Stimulated activated CD8-positive, alpha-beta memory T cell treated with anti-CD3 and anti-CD28 coated beads, Interleukin-4, amount 100 ng/mL, for 48 hours (primary cell): ENCODE measurements at regions not wholly inside any gene's neighbourhood (a gene's known extent, or its start where the extent isn't known, plus 50 kb on each side); places are given as distances from the start of the nearest gene placed in this dataset.

ENCODE experiments used
- DNase-seq: peaks from one replicate; pipeline ENCODE4 v3.0.0-alpha.2; 2020

DNA sequence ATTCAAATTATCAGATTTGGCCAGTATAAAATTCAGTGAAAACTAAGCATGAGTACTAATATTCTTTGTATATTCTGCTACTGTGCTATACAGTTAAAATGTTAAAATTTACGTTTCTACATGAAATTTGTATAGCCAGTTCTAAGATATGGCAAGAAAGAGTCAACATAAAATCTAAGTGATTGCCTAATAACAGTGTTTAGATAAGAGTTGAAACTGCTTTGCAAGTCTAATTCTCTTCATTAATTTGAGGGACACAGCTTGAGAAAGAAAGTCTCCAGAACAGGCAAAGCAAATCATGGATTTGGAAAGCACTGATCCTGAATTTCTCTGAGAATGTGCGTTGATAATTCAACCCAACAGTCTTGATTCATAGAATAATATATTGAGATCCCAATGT is 630.9 kb upstream of the USP24 start:
- no peak for DNase-seq

GRCh38 chr1:55844322-55844721 is 629.2 kb upstream of the USP24 start:
- no peak for DNase-seq

DNA sequence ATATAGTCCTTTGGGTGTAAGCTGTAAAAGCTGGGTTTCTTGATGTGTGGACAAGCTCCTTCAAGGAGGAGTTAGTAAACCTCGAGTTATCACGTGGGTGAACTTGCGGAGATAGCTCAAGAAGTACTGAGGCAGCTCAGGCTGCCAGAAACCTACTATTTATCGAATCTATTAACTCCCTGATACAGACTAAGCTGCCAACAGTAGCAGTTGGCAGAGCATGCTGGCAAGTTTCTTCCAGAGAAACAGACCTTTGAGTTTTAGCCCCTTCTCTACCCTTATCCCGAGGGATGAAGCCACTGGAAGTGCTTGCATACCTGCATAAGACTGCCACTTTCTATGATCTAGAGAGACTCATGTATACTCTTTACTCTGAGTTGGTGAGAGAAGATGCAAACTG is 624.5 kb upstream of the USP24 start:
- no peak for DNase-seq

DNA sequence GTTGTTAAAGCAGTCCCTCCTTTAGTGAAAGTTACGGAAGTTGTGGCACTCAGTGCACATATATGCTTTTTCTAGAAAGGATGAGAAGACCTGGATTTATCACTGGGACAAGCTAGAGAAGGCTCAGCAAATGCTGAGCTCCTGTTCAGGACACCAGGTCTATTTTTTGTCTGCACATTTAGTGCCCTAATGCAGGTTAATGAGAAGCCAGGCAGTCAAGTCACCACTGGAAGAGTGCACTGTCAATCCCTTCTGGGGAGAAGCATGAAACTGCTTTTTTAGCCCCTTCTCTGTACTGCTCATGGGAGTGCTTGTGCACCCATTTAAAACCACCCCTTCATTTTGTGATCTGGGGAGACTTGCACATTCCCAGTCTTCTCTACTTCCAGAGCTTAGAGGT is 624.1 kb upstream of the USP24 start:
- DNase-seq, result no peak

GRCh38 chr1:55836086-55836485 is 620.9 kb upstream of the USP24 start:
- DNase-seq, result no peak

DNA sequence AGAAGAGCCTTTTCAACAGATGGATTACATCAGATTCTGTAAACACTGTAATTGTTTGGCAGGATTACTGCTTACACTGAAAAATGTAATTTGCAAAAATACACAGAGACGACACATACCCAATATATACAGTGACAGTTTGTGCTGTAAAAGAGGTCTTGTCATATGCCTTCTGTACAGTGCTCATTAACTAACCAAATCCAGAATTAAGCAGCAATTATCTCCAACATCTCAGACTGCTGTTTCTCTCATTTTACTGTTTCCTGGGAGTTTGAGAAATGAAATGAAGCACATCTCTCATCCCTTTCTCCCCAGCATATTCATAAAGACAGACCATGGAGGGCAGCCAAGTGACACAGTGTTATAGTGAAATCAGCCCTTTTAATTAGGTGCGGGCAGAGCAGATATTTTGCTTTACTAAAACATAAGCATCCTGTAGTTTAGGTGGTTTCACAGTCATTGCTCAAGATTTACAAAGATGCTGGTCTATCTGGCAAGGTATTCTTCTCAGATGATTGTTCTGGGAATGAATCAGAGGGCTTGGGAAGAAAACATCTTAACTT is 618.4 kb upstream of the USP24 start:
- no peak for DNase-seq

GRCh38 chr1:55831759-55832158 is 616.6 kb upstream of the USP24 start:
- DNase-seq, result no peak

GRCh38 chr1:55828044-55828443 is 612.9 kb upstream of the USP24 start:
- no peak for DNase-seq

DNA sequence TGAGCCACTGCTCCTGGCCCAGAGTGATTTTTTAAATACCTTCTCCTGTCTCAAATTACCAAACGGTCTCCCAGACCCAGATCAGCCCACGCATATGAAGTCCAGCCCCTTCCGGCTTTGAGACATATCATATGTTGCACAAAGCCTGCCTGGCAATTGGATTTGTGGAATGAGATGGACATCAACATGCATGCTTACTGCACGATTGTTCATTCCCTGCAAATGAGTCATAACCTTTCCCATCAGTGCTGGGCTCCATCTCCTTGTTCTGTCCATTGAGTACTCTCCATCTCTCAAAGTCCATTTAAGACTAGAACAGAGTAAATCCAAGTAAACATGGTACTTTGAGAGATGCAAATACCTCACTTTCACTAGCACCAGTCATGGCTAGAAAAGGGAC is 612.2 kb upstream of the USP24 start:
- no peak for DNase-seq

- no peak for DNase-seq
These were observed 611.4 kb upstream of the USP24 start for GRCh38 chr1:55826381-55827080.

DNA sequence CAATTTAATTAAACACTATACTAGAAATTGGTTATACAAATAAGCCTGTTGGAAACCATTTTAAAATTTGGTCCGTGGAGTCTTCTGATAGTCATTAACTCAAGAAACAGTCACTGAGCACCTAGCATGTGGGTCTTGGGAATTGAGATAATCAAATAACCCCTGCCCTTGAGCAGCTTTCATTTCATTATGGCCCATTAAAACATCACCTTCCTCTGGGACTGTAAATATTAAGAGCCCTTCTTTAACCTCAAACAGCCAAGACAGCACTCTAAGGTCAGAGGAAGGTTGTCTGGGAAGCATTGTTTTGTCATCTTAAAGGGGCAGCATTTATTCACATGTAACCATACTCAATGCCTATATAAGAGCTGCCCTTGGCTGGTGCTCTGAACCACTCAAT is 610.3 kb upstream of the USP24 start:
- DNase-seq, result no peak

- no peak for DNase-seq
These were observed 609.1 kb upstream of the USP24 start for GRCh38 chr1:55824251-55824640.

DNA sequence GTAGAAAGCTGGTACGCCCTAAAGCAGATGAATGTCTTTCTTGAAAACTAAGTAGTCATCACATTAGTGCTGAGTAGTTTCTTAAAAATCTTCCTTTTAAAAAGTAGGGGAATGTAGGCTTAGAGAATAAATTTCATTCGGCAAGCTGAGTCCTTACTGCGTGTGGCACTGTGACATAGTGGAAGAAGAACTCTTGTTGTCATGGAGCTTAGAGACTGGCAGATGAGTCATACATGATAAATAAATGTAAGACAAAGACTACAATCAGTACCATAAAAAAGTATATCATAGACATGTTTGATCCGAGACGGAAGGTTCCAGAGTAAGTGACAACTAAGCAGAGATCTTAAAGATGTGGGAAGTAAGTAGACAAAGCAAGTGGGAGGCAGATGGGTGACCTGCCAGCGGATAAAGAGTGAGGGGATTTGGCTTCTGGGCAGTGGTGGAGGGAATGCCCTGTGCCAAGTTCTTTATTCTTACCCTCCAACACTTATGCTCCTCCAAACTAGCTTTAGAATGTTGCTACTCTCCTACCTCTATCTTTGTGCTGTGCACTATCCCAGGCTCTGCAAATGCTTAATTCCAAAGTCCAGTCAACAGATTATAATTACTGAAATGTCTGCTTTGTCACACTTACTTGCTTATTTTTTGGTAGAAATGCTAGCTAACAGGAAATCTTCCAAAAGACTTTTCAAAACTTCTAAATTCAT is 608.5 kb upstream of the USP24 start:
- no peak for DNase-seq

GRCh38 chr1:55822891-55823290 is 607.7 kb upstream of the USP24 start:
- no peak for DNase-seq

- no peak for DNase-seq
These were observed 606.1 kb upstream of the USP24 start for GRCh38 chr1:55821234-55821633.

DNA sequence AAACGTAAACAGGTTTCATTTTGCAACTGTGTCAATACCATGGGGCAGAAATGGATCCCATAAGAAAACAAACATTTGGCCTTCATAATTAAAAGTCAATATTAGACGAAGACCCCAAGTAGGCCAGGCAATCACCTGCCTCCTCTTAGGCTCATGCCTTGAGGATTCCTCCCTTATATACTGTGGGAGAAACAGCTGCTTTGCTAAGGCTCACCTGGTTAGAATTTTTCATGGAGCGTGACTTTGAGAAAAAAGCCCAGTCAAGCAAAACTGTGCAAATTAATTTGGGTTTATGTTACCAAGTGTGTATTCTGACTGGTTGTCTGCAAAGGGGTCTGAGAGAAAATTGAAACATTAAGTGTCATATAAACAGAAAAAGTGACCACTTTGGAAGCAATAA is 605.3 kb upstream of the USP24 start:
- DNase-seq, result no peak

DNA sequence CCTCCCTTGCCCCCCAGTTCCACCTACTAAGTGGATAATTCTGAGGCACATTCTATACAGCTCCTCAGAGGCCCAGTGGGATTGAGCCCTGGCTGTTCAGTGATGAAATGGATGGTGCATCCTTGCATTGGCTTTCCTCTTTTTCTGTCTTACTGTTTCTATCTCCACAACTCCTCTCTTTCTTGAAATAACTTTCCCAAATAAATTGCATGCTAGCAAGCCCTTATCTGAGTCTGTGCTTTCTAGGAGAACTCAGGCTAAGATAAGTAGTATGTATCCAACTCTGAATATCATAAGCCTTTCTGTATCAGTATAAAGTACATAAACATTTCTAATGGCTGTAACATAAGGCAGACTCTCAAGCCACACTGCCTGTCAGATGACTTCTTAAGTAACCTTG is 603.8 kb upstream of the USP24 start:
- no peak for DNase-seq

GRCh38 chr1:55816456-55817426 is 601.6 kb upstream of the USP24 start:
- no peak for DNase-seq

DNA sequence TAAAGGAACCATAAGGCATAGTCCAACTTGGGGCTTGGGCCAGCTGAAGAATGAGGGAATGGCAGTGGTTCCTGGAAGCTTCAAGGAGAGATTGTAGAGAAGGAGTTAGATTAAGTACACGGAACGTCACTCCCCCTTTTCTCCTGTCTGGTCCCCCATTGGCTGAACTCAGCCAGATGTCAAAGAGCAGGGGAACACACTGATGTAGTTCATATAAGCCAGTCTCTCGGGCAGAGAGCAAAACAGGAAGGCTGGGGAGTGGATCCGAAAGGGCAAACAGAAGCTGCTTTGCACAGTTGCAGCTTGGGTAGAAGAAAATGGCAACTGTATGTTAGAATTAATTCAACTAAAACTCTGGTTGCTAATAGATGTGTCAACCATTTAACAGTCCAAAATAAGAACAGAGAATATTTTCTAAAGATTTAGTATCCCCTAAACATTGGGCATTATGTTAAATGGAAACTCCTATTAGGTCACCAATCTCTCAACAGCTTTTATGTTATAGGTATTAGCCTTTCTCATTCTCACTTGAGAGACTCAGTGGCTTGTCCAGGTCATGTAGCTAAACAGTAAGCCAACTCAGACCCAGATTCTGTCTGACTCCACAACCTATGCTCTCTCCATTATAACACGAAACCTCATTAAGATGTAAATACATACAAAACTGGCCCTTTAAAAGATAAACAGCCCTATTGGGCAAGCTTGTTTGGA is 600.7 kb upstream of the USP24 start:
- no peak for DNase-seq

DNA sequence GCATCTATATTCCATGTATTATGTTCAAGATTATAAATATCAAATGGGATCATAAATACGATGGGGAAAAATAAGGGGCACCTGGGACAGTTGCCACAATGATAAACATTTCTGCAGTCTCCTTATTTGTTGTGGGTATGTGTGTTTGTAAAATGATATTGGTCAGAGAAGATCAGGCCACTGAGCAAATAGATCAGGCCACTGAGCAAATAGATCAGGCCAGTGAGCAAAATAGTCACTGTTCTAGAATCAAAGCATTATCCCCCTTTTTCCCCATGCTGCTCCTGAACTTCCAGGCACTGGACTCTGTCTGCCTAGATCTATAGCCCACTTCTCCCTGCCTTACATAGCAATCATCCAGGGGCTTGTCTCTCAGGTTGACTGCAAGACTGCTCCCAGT is 599.8 kb upstream of the USP24 start:
- DNase-seq, result no peak

- no peak for DNase-seq
These were observed 598.5 kb upstream of the USP24 start for GRCh38 chr1:55813618-55814017.

DNA sequence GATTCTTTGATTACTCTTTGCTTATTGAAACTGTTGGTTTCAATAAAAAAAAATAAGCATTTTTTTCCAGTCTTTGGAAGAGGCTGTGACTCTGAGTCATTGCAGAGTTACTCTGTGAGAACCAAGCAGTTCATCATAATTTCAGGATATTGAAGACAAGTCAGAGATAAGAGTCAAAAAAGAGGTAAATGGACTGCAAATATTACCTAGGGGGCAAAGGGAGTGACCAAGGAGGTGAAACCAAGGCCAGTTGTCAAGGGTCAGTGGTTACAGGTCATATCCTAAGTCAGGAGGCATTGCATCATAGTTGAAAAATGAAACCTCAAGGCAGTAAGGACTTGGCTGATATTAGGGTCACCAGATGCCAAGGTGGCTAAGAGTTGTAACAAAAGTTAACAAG is 597.1 kb upstream of the USP24 start:
- no peak for DNase-seq

GRCh38 chr1:55808263-55808662 is 593.1 kb upstream of the USP24 start:
- DNase-seq, result no peak
